ENCODE measurements at regions not wholly inside any gene's neighbourhood (a gene's known extent, or its start where the extent isn't known, plus 50 kb on each side); places are given as distances from the start of the nearest gene placed in this dataset.

DNA sequence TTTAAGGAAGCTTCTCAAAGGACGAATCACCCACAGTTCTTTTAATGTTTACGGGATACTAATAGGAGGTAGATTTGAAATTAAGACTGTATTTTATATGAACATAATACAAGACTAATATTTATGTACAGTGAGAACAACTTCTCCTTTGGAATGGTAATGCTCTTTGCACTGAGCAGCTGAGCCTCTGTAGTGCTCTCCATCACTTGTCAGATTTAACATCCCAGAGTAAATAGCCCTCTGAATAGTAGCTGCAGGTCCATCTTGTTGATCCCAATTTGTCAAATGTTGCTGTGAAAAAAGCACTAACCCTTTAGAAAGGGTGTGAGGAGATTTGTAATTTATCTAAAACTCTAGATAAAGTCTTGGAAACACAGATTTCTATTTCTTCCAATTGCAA is 351.4 kb upstream of the KCNMB2 start (continued):
- TF ChIP-seq, protein P1, sequence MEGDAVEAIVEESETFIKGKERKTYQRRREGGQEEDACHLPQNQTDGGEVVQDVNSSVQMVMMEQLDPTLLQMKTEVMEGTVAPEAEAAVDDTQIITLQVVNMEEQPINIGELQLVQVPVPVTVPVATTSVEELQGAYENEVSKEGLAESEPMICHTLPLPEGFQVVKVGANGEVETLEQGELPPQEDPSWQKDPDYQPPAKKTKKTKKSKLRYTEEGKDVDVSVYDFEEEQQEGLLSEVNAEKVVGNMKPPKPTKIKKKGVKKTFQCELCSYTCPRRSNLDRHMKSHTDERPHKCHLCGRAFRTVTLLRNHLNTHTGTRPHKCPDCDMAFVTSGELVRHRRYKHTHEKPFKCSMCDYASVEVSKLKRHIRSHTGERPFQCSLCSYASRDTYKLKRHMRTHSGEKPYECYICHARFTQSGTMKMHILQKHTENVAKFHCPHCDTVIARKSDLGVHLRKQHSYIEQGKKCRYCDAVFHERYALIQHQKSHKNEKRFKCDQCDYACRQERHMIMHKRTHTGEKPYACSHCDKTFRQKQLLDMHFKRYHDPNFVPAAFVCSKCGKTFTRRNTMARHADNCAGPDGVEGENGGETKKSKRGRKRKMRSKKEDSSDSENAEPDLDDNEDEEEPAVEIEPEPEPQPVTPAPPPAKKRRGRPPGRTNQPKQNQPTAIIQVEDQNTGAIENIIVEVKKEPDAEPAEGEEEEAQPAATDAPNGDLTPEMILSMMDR (IDR thresholded peaks at IDR 0.05), result no peak

DNA sequence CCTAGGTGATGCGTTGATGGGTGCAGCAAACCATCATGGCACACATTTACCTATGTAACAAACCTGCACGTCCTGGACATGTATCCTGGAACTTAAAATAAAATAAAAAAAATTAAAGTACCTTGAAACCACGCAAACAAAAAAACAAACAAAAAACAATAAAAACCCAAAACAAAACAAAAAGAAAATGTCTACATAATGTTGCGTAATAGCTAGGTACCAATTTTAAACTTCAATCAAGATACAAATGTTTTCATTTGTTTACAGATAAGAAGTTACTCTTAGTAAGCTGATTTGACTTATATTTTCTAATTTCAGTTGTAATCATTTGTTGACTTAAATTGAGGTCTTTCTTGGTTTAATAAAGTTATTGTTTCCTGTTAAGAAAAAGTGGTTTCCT is 349.6 kb upstream of the KCNMB2 start:
- DNase-seq (ENCODE audit: low spot score), result no peak
- Mint-ChIP-seq H3K36me3 (peaks cover 2% of the 10 kb centered on the region), H3K27me3 (ENCODE audit: low read depth) (no peaks in the 10 kb centered on the region), H3K27ac (no peak overlapping the region), H3K4me1 (peaks cover 38% of the 10 kb centered on the region), H3K4me3 (no peak overlapping the region), H3K9me3 (peaks cover 9% of the 10 kb centered on the region; the same call in 1 of the 2 replicates)
- ChIA-PET CTCF (no interaction called here), POLR2A (no interaction called here)
- TF ChIP-seq, protein P2, sequence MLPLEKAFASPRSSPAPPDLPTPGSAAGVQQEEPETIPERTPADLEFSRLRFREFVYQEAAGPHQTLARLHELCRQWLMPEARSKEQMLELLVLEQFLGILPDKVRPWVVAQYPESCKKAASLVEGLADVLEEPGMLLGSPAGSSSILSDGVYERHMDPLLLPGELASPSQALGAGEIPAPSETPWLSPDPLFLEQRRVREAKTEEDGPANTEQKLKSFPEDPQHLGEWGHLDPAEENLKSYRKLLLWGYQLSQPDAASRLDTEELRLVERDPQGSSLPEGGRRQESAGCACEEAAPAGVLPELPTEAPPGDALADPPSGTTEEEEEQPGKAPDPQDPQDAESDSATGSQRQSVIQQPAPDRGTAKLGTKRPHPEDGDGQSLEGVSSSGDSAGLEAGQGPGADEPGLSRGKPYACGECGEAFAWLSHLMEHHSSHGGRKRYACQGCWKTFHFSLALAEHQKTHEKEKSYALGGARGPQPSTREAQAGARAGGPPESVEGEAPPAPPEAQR (CRISPR knock-in tag; IDR thresholded peaks at IDR 0.05), result no peak
- TF ChIP-seq OVOL2 (CRISPR knock-in tag; IDR thresholded peaks at IDR 0.05; ENCODE audit: borderline replicate concordance), result no peak
- TF ChIP-seq, protein P3, sequence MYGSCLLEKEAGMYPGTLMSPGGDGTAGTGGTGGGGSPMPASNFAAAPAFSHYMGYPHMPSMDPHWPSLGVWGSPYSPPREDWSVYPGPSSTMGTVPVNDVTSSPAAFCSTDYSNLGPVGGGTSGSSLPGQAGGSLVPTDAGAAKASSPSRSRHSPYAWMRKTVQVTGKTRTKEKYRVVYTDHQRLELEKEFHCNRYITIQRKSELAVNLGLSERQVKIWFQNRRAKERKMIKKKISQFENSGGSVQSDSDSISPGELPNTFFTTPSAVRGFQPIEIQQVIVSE (CRISPR knock-in tag; IDR thresholded peaks at IDR 0.05; ENCODE audit: borderline replicate concordance), result no peak
- TF ChIP-seq IRF2 (CRISPR knock-in tag; IDR thresholded peaks at IDR 0.05; ENCODE audit: borderline replicate concordance, low read depth), result no peak
- TF ChIP-seq RORB (CRISPR knock-in tag; IDR thresholded peaks at IDR 0.05), result no peak
- TF ChIP-seq MYBL2 (CRISPR knock-in tag; IDR thresholded peaks at IDR 0.05), result no peak
- no peak for ATAC-seq

DNA sequence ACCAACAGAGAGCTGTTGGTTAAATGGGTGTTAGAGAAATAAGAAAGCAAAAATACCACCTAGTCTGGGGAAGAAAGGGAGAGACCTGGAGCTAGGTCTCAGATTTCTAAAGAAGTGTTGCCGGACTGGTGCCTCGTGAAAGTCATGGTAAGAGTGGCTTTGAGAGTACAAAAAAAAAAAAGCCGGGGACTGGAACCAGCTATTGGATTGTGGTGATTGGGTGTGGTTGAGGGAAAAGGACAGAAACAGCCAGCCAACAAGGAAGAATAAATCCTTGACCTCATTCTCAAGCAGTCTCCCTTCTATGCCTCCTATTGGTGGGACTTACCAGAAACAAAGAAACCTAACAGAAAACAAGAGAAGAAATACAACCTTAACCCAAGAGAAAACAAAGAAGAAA is 346.4 kb upstream of the KCNMB2 start:
- no peak overlapping the region for H3K4me3 Mint-ChIP-seq
- CTCF ChIA-PET, result no interaction called here
- TF ChIP-seq, protein P4, sequence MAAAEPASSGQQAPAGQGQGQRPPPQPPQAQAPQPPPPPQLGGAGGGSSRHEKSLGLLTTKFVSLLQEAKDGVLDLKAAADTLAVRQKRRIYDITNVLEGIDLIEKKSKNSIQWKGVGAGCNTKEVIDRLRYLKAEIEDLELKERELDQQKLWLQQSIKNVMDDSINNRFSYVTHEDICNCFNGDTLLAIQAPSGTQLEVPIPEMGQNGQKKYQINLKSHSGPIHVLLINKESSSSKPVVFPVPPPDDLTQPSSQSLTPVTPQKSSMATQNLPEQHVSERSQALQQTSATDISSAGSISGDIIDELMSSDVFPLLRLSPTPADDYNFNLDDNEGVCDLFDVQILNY (CRISPR knock-in tag; IDR thresholded peaks at IDR 0.05), result no peak
- no peak for TF ChIP-seq GABPB1 (CRISPR knock-in tag; IDR thresholded peaks at IDR 0.05)
- TF ChIP-seq, protein P5, sequence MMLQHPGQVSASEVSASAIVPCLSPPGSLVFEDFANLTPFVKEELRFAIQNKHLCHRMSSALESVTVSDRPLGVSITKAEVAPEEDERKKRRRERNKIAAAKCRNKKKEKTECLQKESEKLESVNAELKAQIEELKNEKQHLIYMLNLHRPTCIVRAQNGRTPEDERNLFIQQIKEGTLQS (CRISPR knock-in tag; conservative IDR thresholded peaks at IDR 0.05), result no peak
- TF ChIP-seq, protein P6, sequence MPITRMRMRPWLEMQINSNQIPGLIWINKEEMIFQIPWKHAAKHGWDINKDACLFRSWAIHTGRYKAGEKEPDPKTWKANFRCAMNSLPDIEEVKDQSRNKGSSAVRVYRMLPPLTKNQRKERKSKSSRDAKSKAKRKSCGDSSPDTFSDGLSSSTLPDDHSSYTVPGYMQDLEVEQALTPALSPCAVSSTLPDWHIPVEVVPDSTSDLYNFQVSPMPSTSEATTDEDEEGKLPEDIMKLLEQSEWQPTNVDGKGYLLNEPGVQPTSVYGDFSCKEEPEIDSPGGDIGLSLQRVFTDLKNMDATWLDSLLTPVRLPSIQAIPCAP (CRISPR knock-in tag; IDR thresholded peaks at IDR 0.05), result no peak
- ATAC-seq, result peak; percentile 95
- POLR2A ChIA-PET, result no interaction called here
- H3K9me3 Mint-ChIP-seq, result peaks cover 9% of the 10 kb centered on the region; the same call in 1 of the 2 replicates
- no peak for DNase-seq (ENCODE audit: low spot score)
- peak overlapping the region; percentile 50 for H3K27ac Mint-ChIP-seq
- H3K36me3 Mint-ChIP-seq, result peaks cover 2% of the 10 kb centered on the region
- H3K4me1 Mint-ChIP-seq, result peaks cover 25% of the 10 kb centered on the region
- no peaks in the 10 kb centered on the region for H3K27me3 Mint-ChIP-seq (ENCODE audit: low read depth)

DNA sequence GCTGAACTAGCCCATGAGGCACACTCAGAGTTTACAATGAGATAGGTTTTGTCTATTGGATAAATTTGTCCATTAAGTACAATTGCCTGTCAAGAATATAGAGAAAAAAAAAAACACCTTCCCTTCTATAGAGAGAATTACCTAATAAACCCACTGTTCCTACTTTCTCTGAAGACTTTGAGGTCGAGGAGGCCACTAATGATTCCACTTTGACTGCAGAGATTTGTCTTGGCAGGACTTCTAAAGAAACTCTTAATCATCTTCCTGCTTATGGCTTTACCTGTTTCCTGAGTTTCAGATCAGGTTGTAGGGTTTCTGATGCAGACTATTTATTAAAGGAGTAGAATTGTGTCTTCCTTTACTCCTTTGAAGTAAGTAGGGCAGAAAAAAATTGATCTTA is 342.4 kb upstream of the KCNMB2 start:
- Mint-ChIP-seq H3K4me1 (peaks cover 31% of the 10 kb centered on the region), H3K36me3 (no peaks in the 10 kb centered on the region), H3K27me3 (ENCODE audit: low read depth) (no peaks in the 10 kb centered on the region), H3K27ac (no peak overlapping the region), H3K9me3 (no peaks in the 10 kb centered on the region), H3K4me3 (no peak overlapping the region)
- TF ChIP-seq IRF2 (CRISPR knock-in tag; IDR thresholded peaks at IDR 0.05; ENCODE audit: borderline replicate concordance, low read depth), result no peak
- no peak for TF ChIP-seq ZBTB21 (CRISPR knock-in tag; IDR thresholded peaks at IDR 0.05; ENCODE audit: borderline replicate concordance)
- ChIA-PET POLR2A (no interaction called here), CTCF (no interaction called here)
- DNase-seq (ENCODE audit: low spot score) (no peak), ATAC-seq (no peak)

DNA sequence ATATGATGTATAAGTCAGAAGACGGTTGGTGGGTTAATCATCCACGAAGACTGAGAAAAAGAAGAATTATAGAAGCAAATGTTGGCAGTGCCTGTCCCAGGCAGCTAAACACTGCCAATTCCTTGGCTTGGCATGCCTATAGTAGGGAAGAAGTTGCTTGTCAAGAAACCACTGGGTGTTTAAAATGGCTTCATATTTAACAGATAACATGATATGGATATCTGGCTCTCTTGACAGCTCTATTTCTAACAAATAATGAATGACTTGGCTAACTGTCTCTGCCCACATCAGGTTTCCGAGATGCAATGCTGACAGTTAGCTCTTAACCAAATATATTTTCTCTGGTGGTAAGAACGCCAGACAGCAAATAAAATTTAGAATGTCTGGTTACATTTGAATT is 341.7 kb upstream of the KCNMB2 start:
- CTCF ChIA-PET, result no interaction called here
- Mint-ChIP-seq H3K27ac (no peak overlapping the region), H3K27me3 (ENCODE audit: low read depth) (no peaks in the 10 kb centered on the region), H3K36me3 (no peaks in the 10 kb centered on the region), H3K4me1 (peaks cover 29% of the 10 kb centered on the region), H3K9me3 (no peaks in the 10 kb centered on the region), H3K4me3 (no peak overlapping the region)
- no peak for TF ChIP-seq ATF1 (CRISPR knock-in tag; IDR thresholded peaks at IDR 0.05)
- POLR2A ChIA-PET, result no interaction called here
- DNase-seq (ENCODE audit: low spot score) (no peak), ATAC-seq (no peak)
